GM13977 (cell line): ENCODE measurements at regions not wholly inside any gene's neighbourhood (a gene's known extent, or its start where the extent isn't known, plus 50 kb on each side); places are given as distances from the start of the nearest gene placed in this dataset.

ENCODE experiments used
- DNase-seq: peaks from one replicate; pipeline ENCODE4 v3.0.0; 2012; ENCODE audit warnings: low spot score
- CTCF ChIP-seq: IDR thresholded peaks from 2 replicates; pipeline ENCODE4 v1.5.1; 2012; ENCODE audit warnings: mild to moderate bottlenecking, control low read depth; ENCODE audit not compliant: insufficient read depth; ENCODE audit errors: extremely low read depth, missing control alignments
- in situ Hi-C: fragments of 300-500 bp; cut with MboI; formaldehyde crosslinking; loops from one replicate; pipeline ENCODE4 v1.12.0; 2022; ENCODE audit warnings: low sequenced_read_pairs, low pct_unique_long_range_greater_than_20kb, mixed read lengths, inconsistent platforms; ENCODE audit not compliant: unreplicated experiment

GRCh38 chr2:61626827-61627226, 88.7 kb upstream of the XPO1 start:
- no peak for DNase-seq
- TF ChIP-seq CTCF: no peak
- in situ Hi-C loops: no loop called here

- DNase-seq: no peak
- no peak for TF ChIP-seq CTCF
- in situ Hi-C loops: no loop called here
Measured at GRCh38 chr2:61623747-61624146, 85.6 kb upstream of the XPO1 start.

GRCh38 chr2:61620244-61621159, 82.3 kb upstream of the XPO1 start:
- peak; percentile 44 for DNase-seq
- in situ Hi-C loops: no loop called here
- peak; percentile 4 for TF ChIP-seq CTCF

GRCh38 chr2:61619561-61619960, 81.4 kb upstream of the XPO1 start:
- no peak for TF ChIP-seq CTCF

GRCh38 chr2:61617610-61618009, 79.5 kb upstream of the XPO1 start:
- no peak for DNase-seq
- in situ Hi-C loops: no loop called here
- no peak for TF ChIP-seq CTCF

More at GRCh38 chr2:61619561-61619960, 81.4 kb upstream of the XPO1 start:
- no peak for DNase-seq
- in situ Hi-C loops: no loop called here

- TF ChIP-seq CTCF: no peak
- in situ Hi-C loops: no loop called here
- no peak for DNase-seq
Measured at GRCh38 chr2:61605245-61605644, 67.1 kb upstream of the XPO1 start.
